ENCODE measurements at regions not wholly inside any gene's neighbourhood (a gene's known extent, or its start where the extent isn't known, plus 50 kb on each side); places are given as distances from the start of the nearest gene placed in this dataset.

- Histone ChIP-seq H3K27ac (ENCODE audit: low read depth, low read length) (no peak overlapping the region), H3K79me2 (ENCODE audit: insufficient read depth, low read length) (no peaks in the 10 kb centered on the region), H3K4me2 (ENCODE audit: low read length) (no peak overlapping the region), H3K4me1 (ENCODE audit: control insufficient read depth in 1 of 2, insufficient read depth in 2 of 2, low read length in 2 of 2) (no peaks in the 10 kb centered on the region), H3K4me3 (replicated peaks in 1 of 2; ENCODE audit: low read depth in 1 of 2, low read length in 2 of 2) (no peak overlapping the region), H3K9me2 (ENCODE audit: insufficient read depth) (no peaks in the 10 kb centered on the region), H3K27me3 (ENCODE audit: insufficient read depth, low read length) (peaks cover 11% of the 10 kb centered on the region; the same call in 1 of the 2 replicates), H3K9ac (ENCODE audit: low read length) (no peak overlapping the region), H3K36me3 (ENCODE audit: control insufficient read depth in 1 of 2, insufficient read depth in 2 of 2, low read length in 2 of 2) (no peaks in the 10 kb centered on the region), H4K20me1 (ENCODE audit: insufficient read depth) (no peaks in the 10 kb centered on the region), H2AFZ (ENCODE audit: low read depth, low read length, poor library complexity, severe bottlenecking) (no peak overlapping the region), H3K9me3 (ENCODE audit: control insufficient read depth in 1 of 2, insufficient read depth in 1 of 2, low read depth in 1 of 2, low read length in 2 of 2) (no peaks in the 10 kb centered on the region)
- RAD21 ChIA-PET (ENCODE audit: low non-redundant PET in 1 of 2, low total read pairs in 2 of 2, uncharacterized antibody in 2 of 2, unreplicated experiment in 2 of 2) = no interaction called here
- intact Hi-C loops (cut with micrococcal nuclease) = no loop called here
- TF ChIP-seq ATF3 (IDR thresholded peaks at IDR 0.05) = no peak
- TF ChIP-seq SP1 (IDR thresholded peaks at IDR 0.05; ENCODE audit: low read depth) = no peak
- TF ChIP-seq CTCF (IDR thresholded peaks at IDR 0.05 in 2 of 3, conservative IDR thresholded peaks at IDR 0.05 in 1 of 3; ENCODE audit: borderline replicate concordance in 1 of 3, insufficient read depth in 1 of 3, low read depth in 2 of 3, low read length in 2 of 3) = no peak
- TF ChIP-seq EGR1 (IDR thresholded peaks at IDR 0.05; ENCODE audit: low read depth) = no peak
- TF ChIP-seq ZBTB33 (IDR thresholded peaks at IDR 0.05; ENCODE audit: extremely low read depth, insufficient replicate concordance, low read length) = no peak
- no peak for TF ChIP-seq RAD21 (IDR thresholded peaks at IDR 0.05; ENCODE audit: low read depth)
- no peak for TF ChIP-seq JUND (IDR thresholded peaks at IDR 0.05)
- TF ChIP-seq ZFX (IDR thresholded peaks at IDR 0.05) = no peak
- no peak for TF ChIP-seq REST (IDR thresholded peaks at IDR 0.05; ENCODE audit: low read depth)
- TF ChIP-seq TCF7L2 (IDR thresholded peaks at IDR 0.05; ENCODE audit: borderline replicate concordance, extremely low read depth, insufficient read depth, insufficient read length) = no peak
- TF ChIP-seq MAX (IDR thresholded peaks at IDR 0.05) = no peak
- TF ChIP-seq SRF (IDR thresholded peaks at IDR 0.05; ENCODE audit: low read depth) = no peak
- no peak for TF ChIP-seq CBX3 (IDR thresholded peaks at IDR 0.05; ENCODE audit: low read depth)
- CTCF ChIA-PET = no interaction called here
- POLR2A ChIA-PET = no interaction called here
- no peak for DNase-seq (ENCODE audit: low read depth, low spot score)
- BruUV-seq (replicated peaks) = no TSS peak
- no peak for ATAC-seq
Observed at GRCh38 chr14:104385531-104386101, 193.9 kb upstream of the C14orf180 start.
